Cerebellar cortex (tissue), 1 donor: ENCODE measurements at regions not wholly inside any gene's neighbourhood (a gene's known extent, or its start where the extent isn't known, plus 50 kb on each side); places are given as distances from the start of the nearest gene placed in this dataset.
"Not testable (repeated sequence)": the region's sequence is repeated elsewhere in the genome, so short reads cannot be mapped to it uniquely, and the experiment has no call there.

ENCODE experiments used
- DNase-seq: peaks from one replicate; pipeline ENCODE4 v3.0.0-alpha.2; 2015; ENCODE audit warnings: low spot score

GRCh38 chr22:49659281-49659923 lies 168.3 kb downstream of the BRD1 start:
- DNase-seq, result no peak

- DNase-seq, result no peak
Observed at GRCh38 chr22:49658902-49659280, 168.8 kb downstream of the BRD1 start.

- DNase-seq, result no peak
Observed at GRCh38 chr22:49657974-49658590, 169.6 kb downstream of the BRD1 start.

- no peak for DNase-seq
Observed at GRCh38 chr22:49657275-49657973, 170.2 kb downstream of the BRD1 start.

- DNase-seq, result not testable (repeated sequence)
Observed at GRCh38 chr22:49656883-49657274, 170.8 kb downstream of the BRD1 start.

- no peak for DNase-seq
Observed at GRCh38 chr22:49656291-49656851, 171.3 kb downstream of the BRD1 start.

GRCh38 chr22:49655168-49655812 lies 172.4 kb downstream of the BRD1 start:
- no peak for DNase-seq

GRCh38 chr22:49650336-49651241 lies 177.1 kb downstream of the BRD1 start:
- no peak for DNase-seq

- DNase-seq, result no peak
Observed at GRCh38 chr22:49649166-49650068, 178.3 kb downstream of the BRD1 start.

GRCh38 chr22:49648053-49648452 lies 179.6 kb downstream of the BRD1 start:
- DNase-seq, result no peak

- no peak for DNase-seq
Observed at GRCh38 chr22:49647627-49648026, 180.0 kb downstream of the BRD1 start.

GRCh38 chr22:49646876-49647275 lies 180.8 kb downstream of the BRD1 start:
- DNase-seq, result no peak

GRCh38 chr22:49645791-49646550 lies 181.7 kb downstream of the BRD1 start:
- no peak for DNase-seq

GRCh38 chr22:49645257-49645656 lies 182.4 kb downstream of the BRD1 start:
- DNase-seq, result no peak

- DNase-seq, result no peak
Observed at GRCh38 chr22:49643998-49644397, 183.7 kb downstream of the BRD1 start.

- DNase-seq, result peak; percentile 52
Observed at GRCh38 chr22:49643466-49643865, 184.2 kb downstream of the BRD1 start.

- no peak for DNase-seq
Observed at GRCh38 chr22:49642741-49643140, 184.9 kb downstream of the BRD1 start.

GRCh38 chr22:49642331-49642730 lies 185.3 kb downstream of the BRD1 start:
- DNase-seq, result no peak

GRCh38 chr22:49641770-49642313 lies 185.8 kb downstream of the BRD1 start:
- DNase-seq, result no peak
